ENCODE measurements at regions not wholly inside any gene's neighbourhood (a gene's known extent, or its start where the extent isn't known, plus 50 kb on each side); places are given as distances from the start of the nearest gene placed in this dataset.

GRCh38 chr5:101935086-101935485 is 361.0 kb downstream of the SLCO4C1 start:
- DNase-seq (ENCODE audit: low read depth, low spot score), result no peak

- no peak for DNase-seq (ENCODE audit: low read depth, low spot score)
Observed at GRCh38 chr5:101932599-101932998, 363.5 kb downstream of the SLCO4C1 start.

GRCh38 chr5:101929628-101930027 is 366.5 kb downstream of the SLCO4C1 start:
- DNase-seq (ENCODE audit: low read depth, low spot score), result no peak

- DNase-seq (ENCODE audit: low read depth, low spot score), result no peak
Observed at GRCh38 chr5:101917166-101917565, 378.9 kb downstream of the SLCO4C1 start.

- peak; percentile 3 for DNase-seq (ENCODE audit: low read depth, low spot score)
Observed at GRCh38 chr5:101915554-101915953, 380.5 kb downstream of the SLCO4C1 start.

GRCh38 chr5:101904736-101905135 is 391.3 kb downstream of the SLCO4C1 start:
- no peak for DNase-seq (ENCODE audit: low read depth, low spot score)

GRCh38 chr5:101897914-101898313 is 398.2 kb downstream of the SLCO4C1 start:
- no peak for DNase-seq (ENCODE audit: low read depth, low spot score)

- no peak for DNase-seq (ENCODE audit: low read depth, low spot score)
Observed at GRCh38 chr5:101894985-101895384, 401.1 kb downstream of the SLCO4C1 start.

GRCh38 chr5:101878190-101878589 is 417.9 kb downstream of the SLCO4C1 start:
- no peak for DNase-seq (ENCODE audit: low read depth, low spot score)

GRCh38 chr5:101877451-101877850 is 418.6 kb downstream of the SLCO4C1 start:
- no peak for DNase-seq (ENCODE audit: low read depth, low spot score)

- no peak for DNase-seq (ENCODE audit: low read depth, low spot score)
Observed at GRCh38 chr5:101866473-101866872, 429.6 kb downstream of the SLCO4C1 start.

- no peak for DNase-seq (ENCODE audit: low read depth, low spot score)
Observed at GRCh38 chr5:101860563-101860962, 435.5 kb downstream of the SLCO4C1 start.

- DNase-seq (ENCODE audit: low read depth, low spot score), result no peak
Observed at GRCh38 chr5:101860145-101860544, 435.9 kb downstream of the SLCO4C1 start.

GRCh38 chr5:101846496-101846895 is 449.6 kb downstream of the SLCO4C1 start:
- no peak for DNase-seq (ENCODE audit: low read depth, low spot score)

GRCh38 chr5:101843055-101843454 is 453.0 kb downstream of the SLCO4C1 start:
- DNase-seq (ENCODE audit: low read depth, low spot score), result no peak

GRCh38 chr5:101838435-101838834 is 457.6 kb downstream of the SLCO4C1 start:
- DNase-seq (ENCODE audit: low read depth, low spot score), result no peak

- DNase-seq (ENCODE audit: low read depth, low spot score), result no peak
Observed at GRCh38 chr5:101829255-101829654, 466.8 kb downstream of the SLCO4C1 start.

- DNase-seq (ENCODE audit: low read depth, low spot score), result no peak
Observed at GRCh38 chr5:101811466-101811865, 484.6 kb downstream of the SLCO4C1 start.

- DNase-seq (ENCODE audit: low read depth, low spot score), result no peak
Observed at GRCh38 chr5:101806410-101806809, 489.7 kb downstream of the SLCO4C1 start.

GRCh38 chr5:101796427-101796826 is 499.7 kb downstream of the SLCO4C1 start:
- no peak for DNase-seq (ENCODE audit: low read depth, low spot score)

- DNase-seq (ENCODE audit: low read depth, low spot score), result no peak
Observed at GRCh38 chr5:101788797-101789196, 507.3 kb downstream of the SLCO4C1 start.

- no peak for DNase-seq (ENCODE audit: low read depth, low spot score)
Observed at GRCh38 chr5:101785090-101785489, 511.0 kb downstream of the SLCO4C1 start.

- DNase-seq (ENCODE audit: low read depth, low spot score), result no peak
Observed at GRCh38 chr5:101783241-101784013, 512.7 kb downstream of the SLCO4C1 start.

Data from brain pericyte (primary cell).